NCI-H226 (cell line): ENCODE measurements at regions not wholly inside any gene's neighbourhood (a gene's known extent, or its start where the extent isn't known, plus 50 kb on each side); places are given as distances from the start of the nearest gene placed in this dataset.

Source experiments
- DNase-seq: peaks from one replicate; pipeline ENCODE4 v3.0.0-alpha.2; 2015

GRCh38 chr6:143594647-143595046, 83.1 kb upstream of the PHACTR2 start:
- peak; percentile 36 for DNase-seq

- no peak for DNase-seq
Measured at GRCh38 chr6:143592335-143592734, 80.8 kb upstream of the FUCA2 start.

DNA sequence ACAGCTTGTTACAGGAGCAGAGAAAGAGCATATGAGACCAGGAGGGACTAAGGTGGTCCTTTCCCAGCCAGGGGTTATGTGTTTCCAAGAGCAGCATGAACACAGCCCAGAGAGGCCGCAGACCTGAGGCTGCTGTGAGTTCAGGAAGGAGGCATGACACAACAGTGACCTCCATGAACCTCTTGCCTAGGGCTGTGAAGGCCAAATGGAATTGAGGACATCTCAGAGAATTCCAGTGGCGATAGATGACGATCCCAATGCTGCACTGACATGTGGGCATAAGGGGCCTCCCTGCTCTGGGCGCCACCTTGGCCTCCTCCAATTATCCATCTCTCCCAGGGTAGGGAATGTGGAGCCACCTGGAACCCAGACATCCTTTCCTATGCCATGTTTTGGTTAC, 79.9 kb upstream of the FUCA2 start:
- DNase-seq = no peak

- DNase-seq = no peak
Measured at GRCh38 chr6:143589162-143589561, 77.6 kb upstream of the FUCA2 start.

DNA sequence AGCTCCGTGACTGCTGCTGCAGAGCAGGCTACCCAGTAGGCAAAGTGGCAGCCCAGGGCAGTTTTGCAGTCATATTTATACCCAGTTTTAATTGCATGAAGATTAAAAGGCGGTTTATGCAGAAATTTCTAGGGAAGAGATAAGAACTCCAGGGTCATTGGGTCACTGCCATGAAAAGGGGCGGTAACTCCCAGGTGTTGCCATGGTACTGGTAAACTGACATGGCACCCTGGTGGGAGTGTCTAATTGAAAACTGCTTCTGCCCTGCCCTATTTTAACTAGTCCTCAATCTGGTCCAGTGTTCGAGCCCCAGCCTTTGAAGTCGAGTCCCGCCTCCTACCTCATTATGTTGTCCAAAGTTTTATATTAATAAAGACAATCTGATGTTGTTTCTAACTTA, 75.0 kb upstream of the FUCA2 start:
- no peak for DNase-seq

GRCh38 chr6:143585716-143586115, 74.2 kb upstream of the FUCA2 start:
- DNase-seq = no peak

DNA sequence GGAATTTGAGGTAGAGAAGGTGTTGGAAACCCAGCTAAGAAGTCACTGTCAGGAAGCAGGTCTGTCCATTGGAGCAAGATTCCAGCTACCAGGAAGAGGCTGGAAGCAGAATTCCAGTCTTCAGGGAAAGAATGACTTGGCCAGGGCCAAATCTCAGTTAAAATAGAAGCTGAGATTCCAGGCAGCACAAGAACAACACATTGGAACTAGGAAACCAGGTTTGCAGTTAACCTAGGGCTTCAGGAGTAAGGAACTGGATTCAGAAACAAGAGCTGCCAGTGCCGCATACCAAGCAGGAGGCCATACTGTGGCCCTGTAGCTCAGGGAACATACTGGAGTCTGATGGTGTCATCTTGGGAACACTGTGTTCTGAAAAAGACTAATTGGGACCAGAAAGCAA, 73.7 kb upstream of the FUCA2 start:
- DNase-seq = no peak

- peak; percentile 9 for DNase-seq
Measured at GRCh38 chr6:143583542-143584327, 72.2 kb upstream of the FUCA2 start.

GRCh38 chr6:143581835-143582480, 70.4 kb upstream of the FUCA2 start:
- DNase-seq = peak; percentile 73

DNA sequence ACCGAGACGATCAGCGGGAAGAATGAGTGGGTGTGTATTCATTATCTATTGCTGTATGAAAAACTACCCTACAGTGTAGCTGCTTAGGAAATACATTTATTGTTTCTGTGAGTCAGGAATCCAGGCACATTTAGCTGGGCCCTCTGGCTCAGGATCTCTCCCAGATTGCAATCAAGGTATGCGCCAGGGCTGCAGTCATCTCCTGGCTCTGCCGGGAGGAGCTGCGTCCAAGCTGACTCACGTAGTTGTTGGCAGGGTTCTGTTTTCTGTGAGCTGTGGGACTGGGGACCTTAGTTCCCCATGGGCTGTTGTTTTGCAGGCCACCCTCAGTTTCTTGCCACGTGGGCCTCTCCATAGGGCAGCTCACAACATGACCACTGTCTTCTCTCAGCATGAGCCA, 68.2 kb upstream of the FUCA2 start:
- peak; percentile 83 for DNase-seq

GRCh38 chr6:143578054-143578453, 66.5 kb upstream of the FUCA2 start:
- no peak for DNase-seq

DNA sequence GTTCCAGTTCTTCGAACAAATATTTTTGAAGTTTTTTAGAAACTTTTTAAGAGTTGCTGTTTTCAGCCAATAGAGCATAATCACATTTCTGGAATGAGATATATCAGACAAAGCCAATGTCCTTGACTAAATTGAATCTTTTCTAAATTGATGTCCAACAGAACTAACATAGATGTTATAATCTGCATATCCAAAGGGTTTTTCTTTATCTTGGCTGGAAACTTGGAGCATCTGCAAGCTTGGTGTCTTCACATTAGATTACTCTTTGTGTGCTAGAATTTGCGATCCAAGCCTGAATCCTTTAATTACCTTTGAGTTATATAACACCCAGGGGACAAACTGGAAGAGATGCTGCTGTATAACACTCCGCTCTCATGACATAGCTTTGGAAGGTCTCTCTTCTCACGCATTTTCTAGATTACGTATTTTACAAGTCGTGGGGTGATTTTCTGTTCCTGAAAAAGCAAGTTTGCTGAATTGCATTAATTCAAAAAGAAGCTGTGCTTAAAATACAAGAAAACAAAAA, 64.4 kb upstream of the FUCA2 start:
- DNase-seq = no peak

DNA sequence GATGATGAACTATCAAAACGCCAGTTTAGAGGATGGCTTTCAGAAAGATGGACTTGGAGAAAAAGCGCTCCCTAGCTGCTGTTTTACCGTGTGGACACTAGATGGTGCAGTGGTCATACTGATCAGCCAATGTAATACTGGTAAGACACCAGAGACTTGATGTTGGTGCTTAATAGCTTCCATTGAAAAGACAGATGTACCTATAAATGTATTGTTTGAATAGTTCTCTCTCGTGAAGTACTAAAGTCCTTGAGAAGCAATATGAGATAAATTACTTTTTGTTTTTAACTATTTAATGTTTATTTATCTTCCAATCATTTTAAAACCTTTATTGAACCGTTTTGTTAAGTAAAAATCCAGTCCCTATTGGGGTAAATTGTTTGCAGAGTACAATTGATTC, 63.9 kb upstream of the FUCA2 start:
- DNase-seq = peak; percentile 45

DNA sequence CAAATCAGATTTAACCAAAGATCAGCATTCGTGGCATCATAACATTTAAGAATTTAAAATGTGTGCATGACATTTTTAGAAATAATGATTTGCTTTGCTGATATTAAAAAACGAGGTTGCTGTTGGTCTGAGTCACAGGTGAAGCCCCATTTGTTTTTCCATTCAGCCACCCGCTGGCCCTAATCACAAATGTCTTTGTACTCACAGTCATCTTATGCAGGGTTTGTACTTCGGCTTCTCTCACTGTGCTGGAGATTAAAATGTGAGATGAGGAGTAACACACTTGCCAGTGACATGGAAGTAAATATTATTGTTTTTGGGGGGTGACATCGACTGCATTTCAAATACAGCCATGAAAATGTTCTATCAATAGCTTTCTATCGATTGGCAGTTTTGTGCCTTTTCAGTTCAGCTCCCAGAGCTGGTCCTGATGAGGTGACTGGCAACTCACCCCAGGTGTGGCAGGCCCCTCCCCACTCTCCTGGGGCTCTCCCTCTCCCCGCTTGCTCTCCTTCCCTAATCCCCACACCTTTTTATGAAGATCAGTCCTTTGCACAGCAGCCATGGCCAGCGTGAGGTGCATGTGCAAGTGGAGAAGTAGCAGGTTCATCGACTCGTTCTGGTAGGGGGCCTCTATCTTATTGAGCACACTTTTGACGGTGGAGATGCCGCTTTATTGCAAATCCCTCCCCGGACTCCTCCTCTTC, 58.8 kb upstream of the FUCA2 start:
- DNase-seq = no peak

GRCh38 chr6:143569040-143569439, 57.5 kb upstream of the FUCA2 start:
- DNase-seq = no peak

DNA sequence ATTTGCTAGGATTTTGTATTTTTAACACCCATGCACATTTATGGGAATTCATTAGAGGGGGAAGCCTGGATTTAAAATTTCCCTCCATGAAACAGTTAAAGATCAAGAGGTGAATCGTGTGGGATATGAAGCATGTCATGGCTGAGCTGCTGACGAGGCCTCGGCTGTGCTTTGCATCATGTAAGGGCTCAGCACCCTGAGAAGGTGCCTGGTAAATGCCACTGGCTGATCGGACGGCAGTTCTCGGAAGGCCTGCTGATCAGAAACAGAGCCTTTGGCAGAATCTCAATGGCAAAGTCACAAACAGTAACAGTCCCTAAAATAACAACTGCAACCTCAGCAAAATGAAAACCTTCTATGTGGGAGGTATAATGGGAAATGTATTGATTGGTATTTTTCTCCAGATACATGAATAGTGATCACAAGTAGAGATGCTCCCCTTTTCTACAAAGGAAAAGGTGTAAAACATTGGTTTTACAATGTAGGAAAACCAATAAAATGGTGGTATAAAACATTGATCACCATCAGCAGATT, 53.0 kb upstream of the FUCA2 start:
- DNase-seq = no peak

- no peak for DNase-seq
Measured at GRCh38 chr6:143562143-143562542, 50.6 kb upstream of the FUCA2 start.
